ENCODE measurements at regions not wholly inside any gene's neighbourhood (a gene's known extent, or its start where the extent isn't known, plus 50 kb on each side); places are given as distances from the start of the nearest gene placed in this dataset.

DNA sequence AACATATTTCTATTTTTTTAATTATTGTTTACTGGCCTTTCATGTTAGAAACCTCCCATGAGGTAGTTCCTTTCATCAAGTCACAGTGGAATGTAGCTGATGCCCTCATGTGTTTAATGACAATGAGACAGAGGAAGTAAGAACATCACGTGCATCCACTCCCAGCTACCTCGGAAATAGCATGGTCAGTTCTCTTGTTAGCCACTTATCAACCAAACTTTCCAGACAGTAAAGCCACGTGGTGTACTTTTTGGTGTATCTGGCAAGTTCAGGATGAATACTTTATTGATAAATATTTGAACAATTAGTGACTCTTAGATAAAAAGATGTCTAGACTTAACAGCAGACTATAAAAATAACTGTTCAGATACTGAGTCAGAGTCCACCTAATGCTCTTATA lies 781.7 kb downstream of the MECOM start (continued):
- TF ChIP-seq, protein P1, sequence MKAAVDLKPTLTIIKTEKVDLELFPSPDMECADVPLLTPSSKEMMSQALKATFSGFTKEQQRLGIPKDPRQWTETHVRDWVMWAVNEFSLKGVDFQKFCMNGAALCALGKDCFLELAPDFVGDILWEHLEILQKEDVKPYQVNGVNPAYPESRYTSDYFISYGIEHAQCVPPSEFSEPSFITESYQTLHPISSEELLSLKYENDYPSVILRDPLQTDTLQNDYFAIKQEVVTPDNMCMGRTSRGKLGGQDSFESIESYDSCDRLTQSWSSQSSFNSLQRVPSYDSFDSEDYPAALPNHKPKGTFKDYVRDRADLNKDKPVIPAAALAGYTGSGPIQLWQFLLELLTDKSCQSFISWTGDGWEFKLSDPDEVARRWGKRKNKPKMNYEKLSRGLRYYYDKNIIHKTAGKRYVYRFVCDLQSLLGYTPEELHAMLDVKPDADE (IDR thresholded peaks at IDR 0.05), result no peak
- TF ChIP-seq REST (IDR thresholded peaks at IDR 0.05; ENCODE audit: unreplicated experiment), result no peak

GRCh38 chr3:168878655-168879054 lies 782.9 kb upstream of the GOLIM4 start:
- Mint-ChIP-seq H3K27me3 (ENCODE audit: insufficient read depth, low read depth, poor library complexity) (peaks cover 3% of the 10 kb centered on the region), H3K36me3 (ENCODE audit: low read depth) (no peaks in the 10 kb centered on the region), H3K27ac (no peak overlapping the region), H3K9me3 (no peaks in the 10 kb centered on the region), H3K4me3 (no peak overlapping the region), H3K4me1 (peaks cover 37% of the 10 kb centered on the region)
- ATAC-seq (no peak), DNase-seq (ENCODE audit: low spot score) (no peak)
- H3K4me3 ChIP-seq, result no peak overlapping the region
- H3K4me1 ChIP-seq (ENCODE audit: insufficient read depth), result peaks cover 15% of the 10 kb centered on the region
- H3K79me2 ChIP-seq (replicated peaks; ENCODE audit: insufficient read depth), result no peaks in the 10 kb centered on the region
- H2AFZ ChIP-seq, result no peak overlapping the region
- no peaks in the 10 kb centered on the region for H3K36me3 ChIP-seq (ENCODE audit: insufficient read depth)
- no peak overlapping the region for H3K4me2 ChIP-seq
- H4K20me1 ChIP-seq (replicated peaks; ENCODE audit: insufficient read depth), result no peaks in the 10 kb centered on the region
- H3K27ac ChIP-seq (ENCODE audit: low read depth), result no peak overlapping the region
- H3K27me3 ChIP-seq (ENCODE audit: insufficient read depth), result no peaks in the 10 kb centered on the region
- H3F3A ChIP-seq (replicated peaks; ENCODE audit: low read depth), result no peaks in the 10 kb centered on the region; the same call in 1 of the 2 replicates
- H3K9me2 ChIP-seq (ENCODE audit: insufficient read depth), result no peaks in the 10 kb centered on the region
- TF ChIP-seq, protein P2, sequence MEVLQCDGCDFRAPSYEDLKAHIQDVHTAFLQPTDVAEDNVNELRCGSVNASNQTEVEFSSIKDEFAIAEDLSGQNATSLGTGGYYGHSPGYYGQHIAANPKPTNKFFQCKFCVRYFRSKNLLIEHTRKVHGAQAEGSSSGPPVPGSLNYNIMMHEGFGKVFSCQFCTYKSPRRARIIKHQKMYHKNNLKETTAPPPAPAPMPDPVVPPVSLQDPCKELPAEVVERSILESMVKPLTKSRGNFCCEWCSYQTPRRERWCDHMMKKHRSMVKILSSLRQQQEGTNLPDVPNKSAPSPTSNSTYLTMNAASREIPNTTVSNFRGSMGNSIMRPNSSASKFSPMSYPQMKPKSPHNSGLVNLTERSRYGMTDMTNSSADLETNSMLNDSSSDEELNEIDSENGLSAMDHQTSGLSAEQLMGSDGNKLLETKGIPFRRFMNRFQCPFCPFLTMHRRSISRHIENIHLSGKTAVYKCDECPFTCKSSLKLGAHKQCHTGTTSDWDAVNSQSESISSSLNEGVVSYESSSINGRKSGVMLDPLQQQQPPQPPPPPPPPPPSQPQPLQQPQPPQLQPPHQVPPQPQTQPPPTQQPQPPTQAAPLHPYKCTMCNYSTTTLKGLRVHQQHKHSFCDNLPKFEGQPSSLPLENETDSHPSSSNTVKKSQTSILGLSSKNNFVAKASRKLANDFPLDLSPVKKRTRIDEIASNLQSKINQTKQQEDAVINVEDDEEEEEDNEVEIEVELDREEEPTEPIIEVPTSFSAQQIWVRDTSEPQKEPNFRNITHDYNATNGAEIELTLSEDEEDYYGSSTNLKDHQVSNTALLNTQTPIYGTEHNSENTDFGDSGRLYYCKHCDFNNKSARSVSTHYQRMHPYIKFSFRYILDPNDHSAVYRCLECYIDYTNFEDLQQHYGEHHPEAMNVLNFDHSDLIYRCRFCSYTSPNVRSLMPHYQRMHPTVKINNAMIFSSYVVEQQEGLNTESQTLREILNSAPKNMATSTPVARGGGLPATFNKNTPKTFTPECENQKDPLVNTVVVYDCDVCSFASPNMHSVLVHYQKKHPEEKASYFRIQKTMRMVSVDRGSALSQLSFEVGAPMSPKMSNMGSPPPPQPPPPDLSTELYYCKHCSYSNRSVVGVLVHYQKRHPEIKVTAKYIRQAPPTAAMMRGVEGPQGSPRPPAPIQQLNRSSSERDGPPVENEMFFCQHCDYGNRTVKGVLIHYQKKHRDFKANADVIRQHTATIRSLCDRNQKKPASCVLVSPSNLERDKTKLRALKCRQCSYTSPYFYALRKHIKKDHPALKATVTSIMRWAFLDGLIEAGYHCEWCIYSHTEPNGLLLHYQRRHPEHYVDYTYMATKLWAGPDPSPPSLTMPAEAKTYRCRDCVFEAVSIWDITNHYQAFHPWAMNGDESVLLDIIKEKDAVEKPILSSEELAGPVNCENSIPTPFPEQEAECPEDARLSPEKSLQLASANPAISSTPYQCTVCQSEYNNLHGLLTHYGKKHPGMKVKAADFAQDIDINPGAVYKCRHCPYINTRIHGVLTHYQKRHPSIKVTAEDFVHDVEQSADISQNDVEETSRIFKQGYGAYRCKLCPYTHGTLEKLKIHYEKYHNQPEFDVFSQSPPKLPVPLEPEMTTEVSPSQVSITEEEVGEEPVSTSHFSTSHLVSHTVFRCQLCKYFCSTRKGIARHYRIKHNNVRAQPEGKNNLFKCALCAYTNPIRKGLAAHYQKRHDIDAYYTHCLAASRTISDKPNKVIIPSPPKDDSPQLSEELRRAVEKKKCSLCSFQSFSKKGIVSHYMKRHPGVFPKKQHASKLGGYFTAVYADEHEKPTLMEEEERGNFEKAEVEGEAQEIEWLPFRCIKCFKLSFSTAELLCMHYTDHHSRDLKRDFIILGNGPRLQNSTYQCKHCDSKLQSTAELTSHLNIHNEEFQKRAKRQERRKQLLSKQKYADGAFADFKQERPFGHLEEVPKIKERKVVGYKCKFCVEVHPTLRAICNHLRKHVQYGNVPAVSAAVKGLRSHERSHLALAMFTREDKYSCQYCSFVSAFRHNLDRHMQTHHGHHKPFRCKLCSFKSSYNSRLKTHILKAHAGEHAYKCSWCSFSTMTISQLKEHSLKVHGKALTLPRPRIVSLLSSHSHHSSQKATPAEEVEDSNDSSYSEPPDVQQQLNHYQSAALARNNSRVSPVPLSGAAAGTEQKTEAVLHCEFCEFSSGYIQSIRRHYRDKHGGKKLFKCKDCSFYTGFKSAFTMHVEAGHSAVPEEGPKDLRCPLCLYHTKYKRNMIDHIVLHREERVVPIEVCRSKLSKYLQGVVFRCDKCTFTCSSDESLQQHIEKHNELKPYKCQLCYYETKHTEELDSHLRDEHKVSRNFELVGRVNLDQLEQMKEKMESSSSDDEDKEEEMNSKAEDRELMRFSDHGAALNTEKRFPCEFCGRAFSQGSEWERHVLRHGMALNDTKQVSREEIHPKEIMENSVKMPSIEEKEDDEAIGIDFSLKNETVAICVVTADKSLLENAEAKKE (CRISPR knock-in tag; IDR thresholded peaks at IDR 0.05), result no peak
- TF ChIP-seq CREB1 (CRISPR knock-in tag; IDR thresholded peaks at IDR 0.05; ENCODE audit: low read depth) (no peak), JUNB (IDR thresholded peaks at IDR 0.05; ENCODE audit: unreplicated experiment) (no peak), REST (IDR thresholded peaks at IDR 0.05; ENCODE audit: unreplicated experiment) (no peak), ZNF331 (CRISPR knock-in tag; IDR thresholded peaks at IDR 0.05; ENCODE audit: low read depth) (no peak)
- TF ChIP-seq, protein P1 (IDR thresholded peaks at IDR 0.05), result no peak

All from GM23338 (cell line).